Gastrocnemius medialis (tissue), 4 donors: ENCODE measurements at regions not wholly inside any gene's neighbourhood (a gene's known extent, or its start where the extent isn't known, plus 50 kb on each side); places are given as distances from the start of the nearest gene placed in this dataset.

ENCODE experiments used
- ATAC-seq, 2 donors: fragments of 150-250 bp; one replicate each; pipeline ENCODE4 v1.9.1; 2016
- DNase-seq, 2 donors: peaks; one replicate each; pipeline ENCODE4 v3.0.0-alpha.2; 2019
- H3K27ac ChIP-seq, 4 donors: fragments of 200-600 bp; sonication (generic); 1 replicate in 1 of 4; 2 replicates in 3 of 4; pipeline ENCODE4 v1.5.1; 2016 to 2018; ENCODE audit warnings: mild to moderate bottlenecking in 2 of 4, moderate library complexity in 1 of 4
- H3K27me3 ChIP-seq, 3 donors: fragments of 200-600 bp; sonication (generic) in 2 of 3; 1 replicate in 1 of 3; 2 replicates in 2 of 3; pipeline versions ENCODE4 v1.5.1 to v1.6.0; 2016 to 2019; ENCODE audit warnings: mild to moderate bottlenecking in 1 of 3, moderate library complexity in 1 of 3
- H3K36me3 ChIP-seq, 2 donors: fragments of 200-600 bp; sonication (generic) in 1 of 2; one replicate each; pipeline ENCODE4 v1.5.1; 2017 to 2018
- H3K4me1 ChIP-seq, 2 donors: fragments of 200-600 bp; sonication (generic) in 1 of 2; one replicate each; pipeline ENCODE4 v1.5.1; 2016 to 2017; ENCODE audit warnings: mild to moderate bottlenecking in 2 of 2
- H3K4me3 ChIP-seq, 4 donors: fragments of 200-600 bp; sonication (generic) in 3 of 4; 1 replicate in 1 of 4; 2 replicates in 3 of 4; pipeline ENCODE4 v1.5.1; 2016 to 2019; ENCODE audit warnings: mild to moderate bottlenecking in 2 of 4
- H3K9me3 ChIP-seq, 3 donors: fragments of 200-600 bp; sonication (generic) in 2 of 3; 1 replicate in 1 of 3; 2 replicates in 2 of 3; pipeline ENCODE4 v1.5.1; 2016 to 2019
- CTCF ChIP-seq, 5 experiments: fragments of 450-650 bp in 3 of 5; fragments of 200-600 bp in 2 of 5; sonication (generic) in 2 of 5; IDR thresholded peaks in 4 of 5; conservative IDR thresholded peaks in 1 of 5; 1 replicate in 4 of 5; 2 replicates in 1 of 5; pipeline ENCODE4 v1.5.1; 2016 to 2019; ENCODE audit warnings: antibody characterized with exemption in 5 of 5, mild to moderate bottlenecking in 3 of 5, moderate library complexity in 3 of 5
- POLR2A ChIP-seq, 2 donors: fragments of 450-650 bp; IDR thresholded peaks; one replicate each; pipeline ENCODE4 v1.6.1; 2017; ENCODE audit warnings: antibody characterized with exemption in 2 of 2, mild to moderate bottlenecking in 2 of 2, moderate library complexity in 2 of 2
- in situ Hi-C, 4 donors: fragments of 200-750 bp; cut with MboI; loops; one replicate each; pipeline versions ENCODE4 v1.15.0 to v1.8.0; 2017; ENCODE audit warnings: low sequenced_read_pairs in 4 of 4
- intact Hi-C: fragments of 100-400 bp; cut with DNase I; formaldehyde crosslinking; loops from one replicate; pipeline ENCODE4 v1.15.1; 2023; ENCODE audit warnings: low total_unique reads

- in situ Hi-C loops (no loop called here), intact Hi-C loops (no loop called here)
- Histone ChIP-seq H3K9me3 (no peaks in the 10 kb centered on the region), H3K36me3 (no peaks in the 10 kb centered on the region), H3K4me1 (no peaks in the 10 kb centered on the region), H3K4me3 (no peak overlapping the region), H3K27ac (no peak overlapping the region), H3K27me3 (no peaks in the 10 kb centered on the region)
- ATAC-seq, result no peak
- TF ChIP-seq CTCF (IDR thresholded peaks at IDR 0.05 in 4 of 5, conservative IDR thresholded peaks at IDR 0.05 in 1 of 5) (no peak), POLR2A (IDR thresholded peaks at IDR 0.05) (no peak)
- DNase-seq, result no peak
Observed at GRCh38 chrX:6851140-6851539, 296.4 kb upstream of the STS start.

GRCh38 chrX:6849716-6850414 lies 297.6 kb upstream of the STS start:
- no peak for DNase-seq
- no peaks in the 10 kb centered on the region for H3K9me3 ChIP-seq
- H3K27me3 ChIP-seq, result no peaks in the 10 kb centered on the region
- no peaks in the 10 kb centered on the region for H3K36me3 ChIP-seq
- H3K4me3 ChIP-seq, result no peak overlapping the region
- no peaks in the 10 kb centered on the region for H3K4me1 ChIP-seq
- intact Hi-C loops (no loop called here), in situ Hi-C loops (no loop called here)
- H3K27ac ChIP-seq, result no peak overlapping the region
- TF ChIP-seq CTCF (IDR thresholded peaks at IDR 0.05 in 4 of 5, conservative IDR thresholded peaks at IDR 0.05 in 1 of 5) (no peak), POLR2A (IDR thresholded peaks at IDR 0.05) (no peak)
- ATAC-seq, result no peak

- TF ChIP-seq POLR2A (IDR thresholded peaks at IDR 0.05), result no peak
- no peak for TF ChIP-seq CTCF (IDR thresholded peaks at IDR 0.05 in 4 of 5, conservative IDR thresholded peaks at IDR 0.05 in 1 of 5)
- in situ Hi-C loops (no loop called here), intact Hi-C loops (no loop called here)
- Histone ChIP-seq H3K27ac (no peak overlapping the region), H3K36me3 (no peaks in the 10 kb centered on the region), H3K27me3 (no peaks in the 10 kb centered on the region), H3K4me3 (no peak overlapping the region), H3K9me3 (no peaks in the 10 kb centered on the region), H3K4me1 (no peaks in the 10 kb centered on the region)
- DNase-seq (no peak), ATAC-seq (no peak)
Observed at GRCh38 chrX:6832619-6833018, 297.7 kb upstream of the VCX3A start.

- no peaks in the 10 kb centered on the region for H3K36me3 ChIP-seq
- DNase-seq, result no peak
- no peak overlapping the region for H3K27ac ChIP-seq
- no peak for ATAC-seq
- no peak overlapping the region for H3K4me3 ChIP-seq
- TF ChIP-seq CTCF (IDR thresholded peaks at IDR 0.05 in 4 of 5, conservative IDR thresholded peaks at IDR 0.05 in 1 of 5) (no peak), POLR2A (IDR thresholded peaks at IDR 0.05) (no peak)
- H3K9me3 ChIP-seq, result no peaks in the 10 kb centered on the region
- no peaks in the 10 kb centered on the region for H3K27me3 ChIP-seq
- intact Hi-C loops (no loop called here), in situ Hi-C loops (no loop called here)
- H3K4me1 ChIP-seq, result no peaks in the 10 kb centered on the region
Observed at GRCh38 chrX:6826856-6827255, 291.9 kb upstream of the VCX3A start.

GRCh38 chrX:6821730-6822129 lies 286.8 kb upstream of the VCX3A start:
- H3K27me3 ChIP-seq, result no peaks in the 10 kb centered on the region
- ATAC-seq (no peak), DNase-seq (no peak)
- in situ Hi-C loops, result no loop called here
- intact Hi-C loops, result no loop called here
- H3K36me3 ChIP-seq, result no peaks in the 10 kb centered on the region
- no peaks in the 10 kb centered on the region for H3K4me1 ChIP-seq
- no peak overlapping the region for H3K27ac ChIP-seq
- TF ChIP-seq POLR2A (IDR thresholded peaks at IDR 0.05) (no peak), CTCF (IDR thresholded peaks at IDR 0.05 in 4 of 5, conservative IDR thresholded peaks at IDR 0.05 in 1 of 5) (no peak)
- no peaks in the 10 kb centered on the region for H3K9me3 ChIP-seq
- no peak overlapping the region for H3K4me3 ChIP-seq
